Mesothelial cell of epicardium (in vitro differentiated cells): ENCODE measurements at regions not wholly inside any gene's neighbourhood (a gene's known extent, or its start where the extent isn't known, plus 50 kb on each side); places are given as distances from the start of the nearest gene placed in this dataset.

Source experiments
- DNase-seq, 2 experiments: peaks; one replicate each; pipeline ENCODE4 v3.0.0; 2021; ENCODE audit warnings: low spot score in 2 of 2; ENCODE audit not compliant: unreplicated experiment in 2 of 2
- H3K27ac Mint-ChIP-seq: 2 replicates; pipeline ENCODE4 v1.8.0; 2021; ENCODE audit warnings: mixed read lengths
- H3K27me3 Mint-ChIP-seq: 2 replicates; pipeline ENCODE4 v1.8.0; 2021; ENCODE audit warnings: low read depth, mixed read lengths
- H3K36me3 Mint-ChIP-seq: 2 replicates; pipeline ENCODE4 v1.8.0; 2021; ENCODE audit warnings: mixed read lengths
- H3K4me1 Mint-ChIP-seq: 2 replicates; pipeline ENCODE4 v1.8.0; 2021; ENCODE audit warnings: mixed read lengths
- H3K4me3 Mint-ChIP-seq: 2 replicates; pipeline ENCODE4 v1.8.0; 2021; ENCODE audit warnings: mild to moderate bottlenecking, moderate library complexity, mixed read lengths
- H3K9me3 Mint-ChIP-seq: 2 replicates; pipeline ENCODE4 v1.8.0; 2021; ENCODE audit warnings: mixed read lengths
- TF ChIP-seq, protein P1 (sequence below): fragments of 200-600 bp; sonication (generic); IDR thresholded peaks from one replicate; pipeline ENCODE4 v1.5.0; 2021; ENCODE audit warnings: antibody characterized with exemption; ENCODE audit not compliant: unreplicated experiment

DNA sequence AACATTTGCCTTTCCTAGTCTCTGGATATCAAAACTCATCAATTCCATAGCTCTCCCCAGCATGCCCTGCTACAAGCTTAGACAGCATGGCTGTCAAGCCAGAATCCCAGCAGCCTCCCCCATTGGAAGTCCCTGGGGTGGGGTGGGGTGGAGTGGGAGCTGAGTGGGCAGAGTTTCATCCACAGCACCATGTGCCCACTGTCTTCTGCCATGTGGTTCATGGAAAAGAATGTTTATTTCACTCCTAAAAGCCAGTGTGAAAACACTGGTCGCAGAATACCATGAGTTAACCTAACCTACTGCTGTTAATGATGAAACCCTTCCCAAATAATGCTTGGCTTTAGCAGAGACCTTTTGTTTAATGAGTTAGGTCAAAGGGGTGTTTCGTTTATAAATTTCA is 80.2 kb upstream of the KIRREL3 start:
- Mint-ChIP-seq H3K27me3 (peaks cover 27% of the 10 kb centered on the region), H3K4me3 (no peak overlapping the region), H3K27ac (no peak overlapping the region), H3K36me3 (no peaks in the 10 kb centered on the region), H3K4me1 (no peaks in the 10 kb centered on the region), H3K9me3 (no peaks in the 10 kb centered on the region)
- TF ChIP-seq, protein P1, sequence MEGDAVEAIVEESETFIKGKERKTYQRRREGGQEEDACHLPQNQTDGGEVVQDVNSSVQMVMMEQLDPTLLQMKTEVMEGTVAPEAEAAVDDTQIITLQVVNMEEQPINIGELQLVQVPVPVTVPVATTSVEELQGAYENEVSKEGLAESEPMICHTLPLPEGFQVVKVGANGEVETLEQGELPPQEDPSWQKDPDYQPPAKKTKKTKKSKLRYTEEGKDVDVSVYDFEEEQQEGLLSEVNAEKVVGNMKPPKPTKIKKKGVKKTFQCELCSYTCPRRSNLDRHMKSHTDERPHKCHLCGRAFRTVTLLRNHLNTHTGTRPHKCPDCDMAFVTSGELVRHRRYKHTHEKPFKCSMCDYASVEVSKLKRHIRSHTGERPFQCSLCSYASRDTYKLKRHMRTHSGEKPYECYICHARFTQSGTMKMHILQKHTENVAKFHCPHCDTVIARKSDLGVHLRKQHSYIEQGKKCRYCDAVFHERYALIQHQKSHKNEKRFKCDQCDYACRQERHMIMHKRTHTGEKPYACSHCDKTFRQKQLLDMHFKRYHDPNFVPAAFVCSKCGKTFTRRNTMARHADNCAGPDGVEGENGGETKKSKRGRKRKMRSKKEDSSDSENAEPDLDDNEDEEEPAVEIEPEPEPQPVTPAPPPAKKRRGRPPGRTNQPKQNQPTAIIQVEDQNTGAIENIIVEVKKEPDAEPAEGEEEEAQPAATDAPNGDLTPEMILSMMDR = no peak
- DNase-seq = no peak

GRCh38 chr11:127075758-127076157 is 75.2 kb upstream of the KIRREL3 start:
- DNase-seq = no peak
- H3K27me3 Mint-ChIP-seq = peaks cover 49% of the 10 kb centered on the region
- H3K4me1 Mint-ChIP-seq = no peaks in the 10 kb centered on the region
- TF ChIP-seq, protein P1 = no peak
- H3K9me3 Mint-ChIP-seq = no peaks in the 10 kb centered on the region
- H3K4me3 Mint-ChIP-seq = no peak overlapping the region
- H3K36me3 Mint-ChIP-seq = no peaks in the 10 kb centered on the region
- H3K27ac Mint-ChIP-seq = no peak overlapping the region

DNA sequence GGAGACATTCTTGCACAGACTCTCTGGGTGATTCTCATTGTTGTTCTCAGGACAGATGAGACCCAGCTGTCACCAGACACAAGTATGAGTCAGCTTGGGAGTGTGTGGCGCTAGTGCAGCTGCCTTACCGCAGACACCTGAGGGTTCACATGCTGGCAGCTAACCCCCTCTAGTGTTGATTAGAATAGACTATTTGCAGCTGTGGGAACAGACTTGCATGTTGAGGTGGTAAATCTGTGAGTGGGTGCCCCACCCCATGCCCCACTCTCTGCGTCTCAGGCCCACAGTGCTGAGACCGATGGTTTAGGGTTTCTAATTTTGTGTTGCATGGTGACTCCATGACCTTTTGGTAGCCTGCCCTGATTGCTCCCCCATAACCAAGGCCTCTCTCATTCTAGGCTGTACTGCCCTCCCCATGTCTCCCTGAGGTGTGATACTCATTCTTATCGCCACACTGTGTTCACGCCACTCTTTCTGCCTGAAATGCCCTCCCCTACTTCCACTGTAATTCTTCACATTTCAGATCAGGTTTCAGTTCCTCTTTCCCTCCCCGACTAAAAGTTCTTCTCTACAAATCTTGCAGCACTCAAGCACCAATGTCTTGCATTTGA is 73.7 kb upstream of the KIRREL3 start:
- TF ChIP-seq, protein P1 = no peak
- peaks cover 50% of the 10 kb centered on the region for H3K27me3 Mint-ChIP-seq
- no peaks in the 10 kb centered on the region for H3K36me3 Mint-ChIP-seq
- H3K27ac Mint-ChIP-seq = no peak overlapping the region
- no peaks in the 10 kb centered on the region for H3K9me3 Mint-ChIP-seq
- no peak for DNase-seq
- no peaks in the 10 kb centered on the region for H3K4me1 Mint-ChIP-seq
- H3K4me3 Mint-ChIP-seq = no peak overlapping the region

DNA sequence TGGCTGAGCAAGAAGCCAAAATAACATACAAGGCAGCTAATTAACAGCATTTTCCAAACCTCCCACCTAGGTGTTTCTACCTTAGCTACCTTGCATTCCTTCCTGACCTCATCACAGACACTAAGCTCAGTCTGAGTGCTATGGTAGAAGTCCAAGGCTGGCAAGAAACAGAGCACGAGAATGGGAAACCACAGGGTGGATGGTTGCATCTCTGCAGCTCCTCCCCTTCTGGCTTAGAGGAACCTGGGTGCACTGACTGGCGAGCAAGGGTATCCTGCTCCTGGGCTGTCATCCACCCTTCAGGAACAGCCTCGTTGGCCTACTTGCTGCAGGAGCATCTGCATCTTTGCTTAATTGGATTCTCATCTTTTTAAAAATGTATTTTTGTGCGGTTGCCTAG is 73.1 kb upstream of the KIRREL3 start:
- no peaks in the 10 kb centered on the region for H3K36me3 Mint-ChIP-seq
- no peak overlapping the region for H3K4me3 Mint-ChIP-seq
- H3K9me3 Mint-ChIP-seq = no peaks in the 10 kb centered on the region
- H3K27ac Mint-ChIP-seq = no peak overlapping the region
- peaks cover 51% of the 10 kb centered on the region for H3K27me3 Mint-ChIP-seq
- DNase-seq = no peak
- TF ChIP-seq, protein P1 = no peak
- H3K4me1 Mint-ChIP-seq = no peaks in the 10 kb centered on the region

- Mint-ChIP-seq H3K4me1 (peaks cover 4% of the 10 kb centered on the region), H3K27me3 (peaks cover 57% of the 10 kb centered on the region), H3K4me3 (no peak overlapping the region), H3K27ac (no peak overlapping the region), H3K9me3 (no peaks in the 10 kb centered on the region), H3K36me3 (no peaks in the 10 kb centered on the region)
- no peak for DNase-seq
- TF ChIP-seq, protein P1 = no peak
Measured at GRCh38 chr11:127071606-127072005, 71.0 kb upstream of the KIRREL3 start.

- Mint-ChIP-seq H3K27ac (no peak overlapping the region), H3K4me3 (no peak overlapping the region), H3K27me3 (peaks cover 53% of the 10 kb centered on the region), H3K9me3 (no peaks in the 10 kb centered on the region), H3K4me1 (peaks cover 10% of the 10 kb centered on the region), H3K36me3 (no peaks in the 10 kb centered on the region)
- DNase-seq = no peak
- TF ChIP-seq, protein P1 = no peak
Measured at GRCh38 chr11:127070808-127071207, 70.2 kb upstream of the KIRREL3 start.
